GM21723 (cell line): ENCODE measurements at regions not wholly inside any gene's neighbourhood (a gene's known extent, or its start where the extent isn't known, plus 50 kb on each side); places are given as distances from the start of the nearest gene placed in this dataset.
"Not testable (repeated sequence)": the region's sequence is repeated elsewhere in the genome, so short reads cannot be mapped to it uniquely, and the experiment has no call there.

ENCODE experiments used
- ATAC-seq: cut with Tn5 transposase; IDR thresholded peaks from one replicate; pipeline ENCODE4 v1.9.1; 2021; ENCODE audit warnings: mild to moderate bottlenecking, moderate library complexity; ENCODE audit not compliant: unreplicated experiment

- ATAC-seq = no peak
Measured at GRCh38 chr4:147220833-147221232, 260.1 kb upstream of the EDNRA start.

GRCh38 chr4:147222906-147223305, 258.0 kb upstream of the EDNRA start:
- ATAC-seq = no peak

GRCh38 chr4:147223576-147223975, 257.3 kb upstream of the EDNRA start:
- ATAC-seq = no peak

GRCh38 chr4:147236806-147237205, 244.1 kb upstream of the EDNRA start:
- no peak for ATAC-seq

GRCh38 chr4:147244786-147245185, 236.1 kb upstream of the EDNRA start:
- no peak for ATAC-seq

- no peak for ATAC-seq
Measured at GRCh38 chr4:147246096-147246495, 234.8 kb upstream of the EDNRA start.

GRCh38 chr4:147246528-147246927, 234.4 kb upstream of the EDNRA start:
- ATAC-seq = not testable (repeated sequence)

GRCh38 chr4:147247579-147247978, 233.3 kb upstream of the EDNRA start:
- ATAC-seq = no peak

- no peak for ATAC-seq
Measured at GRCh38 chr4:147250062-147250461, 230.8 kb upstream of the EDNRA start.

- ATAC-seq = not testable (repeated sequence)
Measured at GRCh38 chr4:147255268-147255667, 225.6 kb upstream of the EDNRA start.

GRCh38 chr4:147259271-147259670, 221.6 kb upstream of the EDNRA start:
- ATAC-seq = not testable (repeated sequence)

- no peak for ATAC-seq
Measured at GRCh38 chr4:147284256-147284835, 196.6 kb upstream of the EDNRA start.

- ATAC-seq = no peak
Measured at GRCh38 chr4:147284935-147285334, 196.0 kb upstream of the EDNRA start.

- no peak for ATAC-seq
Measured at GRCh38 chr4:147285751-147286150, 195.1 kb upstream of the EDNRA start.

GRCh38 chr4:147286846-147287587, 193.9 kb upstream of the EDNRA start:
- no peak for ATAC-seq

GRCh38 chr4:147287588-147287890, 193.4 kb upstream of the EDNRA start:
- ATAC-seq = no peak

- ATAC-seq = no peak
Measured at GRCh38 chr4:147288512-147288911, 192.4 kb upstream of the EDNRA start.

- no peak for ATAC-seq
Measured at GRCh38 chr4:147289181-147289580, 191.7 kb upstream of the EDNRA start.

GRCh38 chr4:147292604-147293313, 188.1 kb upstream of the EDNRA start:
- not testable (repeated sequence) for ATAC-seq

- not testable (repeated sequence) for ATAC-seq
Measured at GRCh38 chr4:147293314-147293677, 187.6 kb upstream of the EDNRA start.

GRCh38 chr4:147299205-147299604, 181.7 kb upstream of the EDNRA start:
- ATAC-seq = no peak

- ATAC-seq = no peak
Measured at GRCh38 chr4:147303174-147303872, 177.6 kb upstream of the EDNRA start.
